Cerebellar cortex (tissue), 1 donor: ENCODE measurements at regions not wholly inside any gene's neighbourhood (a gene's known extent, or its start where the extent isn't known, plus 50 kb on each side); places are given as distances from the start of the nearest gene placed in this dataset.
A peak's percentile ranks its signal among the peaks of the same experiment; 100 is the strongest.
"Not testable (repeated sequence)": the region's sequence is repeated elsewhere in the genome, so short reads cannot be mapped to it uniquely, and the experiment has no call there.

Experiments used
- DNase-seq: peaks from one replicate; pipeline ENCODE4 v3.0.0-alpha.2; 2015; ENCODE audit warnings: low spot score

- no peak for DNase-seq
Observed at GRCh38 chr16:82300374-82300951, 130.4 kb upstream of the MPHOSPH6 start.

DNA sequence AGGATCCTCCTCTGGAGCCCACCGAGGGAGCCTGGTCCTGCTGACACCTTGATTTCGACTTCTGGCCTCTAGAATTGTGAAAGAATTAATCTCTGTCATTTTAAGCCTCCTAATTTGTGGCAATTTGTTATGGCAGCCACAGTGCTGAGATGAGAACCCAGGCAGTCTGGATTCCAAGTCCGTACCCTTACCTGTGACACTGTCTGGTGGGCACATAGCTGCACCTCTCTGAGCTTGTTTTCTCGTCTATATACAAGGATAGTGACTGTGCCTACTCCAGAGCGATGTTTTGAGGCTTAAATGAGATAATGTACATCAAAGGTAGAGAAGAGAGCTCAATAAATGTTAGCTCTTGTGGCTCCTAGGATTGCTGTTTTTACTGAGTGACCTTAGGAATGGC is 128.4 kb upstream of the MPHOSPH6 start:
- no peak for DNase-seq

- DNase-seq: no peak
Observed at GRCh38 chr16:82295290-82296201, 125.5 kb upstream of the MPHOSPH6 start.

DNA sequence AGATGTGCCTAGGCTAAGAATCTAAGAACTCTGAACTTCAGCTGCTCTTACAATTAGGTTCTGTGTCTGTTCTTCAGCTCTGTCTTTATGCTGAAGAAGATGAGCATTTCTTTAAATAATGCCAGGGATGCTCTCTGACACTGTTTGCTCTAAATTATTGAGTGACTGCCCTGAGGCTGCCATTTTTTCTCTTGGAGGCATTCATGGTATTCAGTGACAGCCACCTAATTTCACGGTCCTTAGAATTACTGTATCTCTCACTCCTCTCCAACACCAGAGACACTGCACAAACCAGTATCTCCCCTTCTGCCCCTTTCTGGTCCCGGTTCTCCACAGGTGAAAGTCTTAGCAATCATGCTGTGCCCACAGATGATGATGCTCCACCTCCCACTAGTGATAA is 123.6 kb upstream of the MPHOSPH6 start:
- DNase-seq: no peak

GRCh38 chr16:82287937-82288336 is 117.9 kb upstream of the MPHOSPH6 start:
- DNase-seq: no peak

- DNase-seq: no peak
Observed at GRCh38 chr16:82282662-82283061, 112.6 kb upstream of the MPHOSPH6 start.

DNA sequence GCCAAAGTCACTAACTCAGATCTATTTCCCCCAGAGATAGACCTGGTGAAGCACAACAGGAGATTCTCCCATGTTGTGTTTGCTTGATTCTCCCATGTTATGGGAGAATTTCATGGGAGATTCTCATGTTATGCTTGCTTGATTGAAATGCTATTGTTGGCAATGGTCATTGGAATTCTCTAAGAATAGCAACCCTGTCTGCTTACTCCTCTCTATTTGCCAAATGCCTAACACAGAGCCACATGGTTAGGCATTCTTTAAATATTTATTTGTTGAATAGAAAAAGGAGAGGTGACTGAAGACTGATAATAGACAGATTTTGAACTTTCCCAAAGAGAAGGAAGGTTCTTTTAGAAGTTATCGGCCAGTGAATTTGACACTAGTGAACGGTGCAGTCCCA is 111.5 kb upstream of the MPHOSPH6 start:
- DNase-seq: no peak

- DNase-seq: no peak
Observed at GRCh38 chr16:82280867-82281266, 110.8 kb upstream of the MPHOSPH6 start.

- DNase-seq: not testable (repeated sequence)
Observed at GRCh38 chr16:82275349-82275748, 105.3 kb upstream of the MPHOSPH6 start.

GRCh38 chr16:82271636-82272035 is 101.6 kb upstream of the MPHOSPH6 start:
- no peak for DNase-seq

DNA sequence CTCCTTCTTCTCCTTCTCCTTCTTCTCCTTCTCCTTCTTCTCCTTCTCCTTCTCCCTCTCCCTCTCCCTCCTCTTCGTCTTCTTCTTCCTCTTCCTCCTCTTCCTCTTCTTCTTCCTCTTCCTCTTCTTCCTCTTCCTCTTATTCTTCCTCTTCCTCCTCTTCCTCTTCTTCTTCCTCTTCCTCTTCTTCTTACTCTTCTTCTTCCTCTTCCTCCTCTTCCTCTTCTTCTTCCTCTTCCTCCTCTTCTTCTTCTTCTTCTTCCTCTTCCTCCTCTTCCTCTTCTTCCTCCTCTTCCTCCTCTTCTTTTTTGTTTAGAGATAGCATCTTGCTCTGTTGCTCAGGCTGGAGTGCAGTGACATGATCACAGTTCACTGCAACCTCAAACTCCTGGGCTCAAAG is 97.7 kb upstream of the MPHOSPH6 start:
- DNase-seq: not testable (repeated sequence)

DNA sequence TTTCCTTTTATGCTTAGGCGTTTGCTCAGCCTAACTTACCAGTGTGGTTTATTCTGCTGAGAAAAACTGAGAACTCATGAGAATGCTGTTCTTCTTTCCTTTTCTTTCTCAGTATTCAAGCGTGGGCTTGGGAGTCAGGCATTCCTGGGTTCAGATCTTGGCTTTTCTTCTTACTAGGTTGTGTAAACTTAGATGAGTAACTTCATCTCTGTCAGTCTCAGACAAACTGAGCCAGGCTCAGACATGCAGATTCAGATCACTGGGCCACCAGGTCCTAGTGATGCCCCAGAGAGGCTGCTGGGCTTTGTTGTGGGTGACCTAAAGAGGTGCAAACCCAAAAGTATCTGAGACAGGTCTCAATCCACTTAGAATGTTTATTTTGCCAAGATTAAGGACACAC is 95.8 kb upstream of the MPHOSPH6 start:
- DNase-seq: no peak

DNA sequence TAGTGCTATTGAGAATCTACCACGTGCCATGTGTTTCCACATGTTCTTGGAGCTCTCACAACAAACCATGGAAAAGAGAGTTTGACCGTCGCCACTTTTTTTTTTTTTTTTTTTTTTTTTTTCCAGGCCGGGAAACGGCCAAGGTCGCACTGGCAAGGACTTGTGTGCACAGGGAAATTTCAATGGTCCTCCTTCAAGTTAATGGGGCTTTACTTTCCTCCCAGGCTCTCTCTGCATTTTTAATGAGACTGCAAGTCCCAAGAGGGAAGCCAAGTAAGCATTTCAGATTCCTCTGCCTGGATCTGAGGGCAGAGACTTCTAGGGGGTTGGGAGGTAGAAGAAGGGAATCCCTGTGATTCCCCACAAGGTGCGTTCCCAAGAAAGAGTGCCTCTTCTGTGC is 94.7 kb upstream of the MPHOSPH6 start:
- DNase-seq: no peak

GRCh38 chr16:82263521-82264143 is 93.6 kb upstream of the MPHOSPH6 start:
- peak; percentile 70 for DNase-seq

DNA sequence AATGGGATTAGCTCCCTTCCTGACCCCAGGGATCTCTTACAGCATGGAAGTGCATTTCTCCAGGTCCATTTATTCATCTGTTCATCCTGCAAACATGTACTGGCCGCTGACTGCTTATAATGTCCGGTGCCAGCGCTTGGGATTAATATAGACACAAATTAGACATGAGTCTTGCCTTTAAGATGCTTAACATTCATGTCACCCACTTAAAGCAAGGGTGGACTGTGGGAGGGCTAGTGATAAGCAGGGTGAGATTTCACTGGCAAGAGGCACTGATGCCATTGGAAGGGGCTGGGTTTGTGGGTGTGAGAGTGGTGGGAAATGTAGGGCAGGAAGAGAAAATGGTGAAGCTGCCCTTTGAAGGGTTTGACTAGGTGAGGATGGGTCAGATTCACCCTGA is 92.2 kb upstream of the MPHOSPH6 start:
- no peak for DNase-seq

- DNase-seq: no peak
Observed at GRCh38 chr16:82260212-82260795, 90.3 kb upstream of the MPHOSPH6 start.

DNA sequence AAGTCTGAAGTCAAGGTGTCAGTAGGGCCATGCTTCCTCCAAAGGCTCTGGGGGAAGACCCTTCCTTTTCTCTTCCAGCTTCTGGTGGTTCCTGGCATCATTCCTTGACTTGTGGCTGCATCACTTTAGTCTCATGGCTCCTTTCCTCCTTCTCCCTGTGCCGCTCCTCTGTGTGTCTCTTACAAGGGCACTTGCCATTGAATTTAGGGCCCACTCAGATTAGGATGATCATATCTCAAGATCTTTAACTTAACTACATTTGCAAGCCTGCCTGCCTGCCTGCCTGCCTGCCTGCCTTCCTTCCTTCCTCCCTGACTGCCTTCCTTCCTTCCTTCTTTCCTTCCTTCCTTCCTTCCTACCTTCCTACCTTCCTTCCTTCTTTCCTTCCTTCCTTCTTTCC is 89.7 kb upstream of the MPHOSPH6 start:
- no peak for DNase-seq

DNA sequence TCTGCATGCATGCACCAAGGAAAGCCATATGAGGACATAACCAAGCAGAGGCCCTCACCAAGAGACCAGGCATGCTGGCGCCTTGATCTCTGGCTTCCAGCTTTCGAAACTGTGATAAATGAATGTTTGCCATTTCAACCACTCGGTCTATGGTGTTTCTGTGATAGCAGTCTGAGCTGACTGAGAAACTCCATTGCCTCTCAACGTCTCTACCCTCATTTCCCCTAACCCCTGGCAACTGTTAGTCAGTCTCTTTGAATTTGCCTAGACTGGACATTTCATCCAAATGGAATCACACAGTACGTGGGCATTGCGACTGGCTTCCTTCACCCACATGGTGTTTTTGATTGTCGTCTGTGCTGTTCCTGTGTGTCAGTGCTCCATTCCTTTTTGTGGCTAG is 88.0 kb upstream of the MPHOSPH6 start:
- DNase-seq: no peak

- DNase-seq: no peak
Observed at GRCh38 chr16:82252582-82252981, 82.6 kb upstream of the MPHOSPH6 start.

- no peak for DNase-seq
Observed at GRCh38 chr16:82248677-82249076, 78.7 kb upstream of the MPHOSPH6 start.

- no peak for DNase-seq
Observed at GRCh38 chr16:82248012-82248656, 78.1 kb upstream of the MPHOSPH6 start.

DNA sequence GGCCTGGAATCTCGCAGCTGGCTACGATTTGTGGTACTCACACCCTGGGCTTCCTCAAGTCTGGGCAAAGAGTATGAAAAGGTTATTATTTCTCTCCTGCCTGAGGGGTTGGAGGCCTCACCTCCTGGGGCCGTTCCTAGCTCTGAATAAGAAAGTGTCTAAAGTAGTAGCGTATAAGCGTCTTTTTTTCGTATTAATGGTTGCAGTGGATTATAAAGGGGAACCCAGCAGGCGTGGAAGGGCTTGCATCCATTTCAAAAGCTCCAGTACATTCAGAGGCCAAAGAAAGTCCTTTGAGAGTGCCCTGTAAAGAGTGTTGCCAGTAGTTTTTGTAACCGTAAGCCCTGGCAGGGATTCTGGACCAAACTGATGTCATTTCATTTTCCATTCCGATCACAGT is 72.2 kb upstream of the MPHOSPH6 start:
- DNase-seq: peak; percentile 1
